Lung (tissue), 11 donors: ENCODE measurements at regions not wholly inside any gene's neighbourhood (a gene's known extent, or its start where the extent isn't known, plus 50 kb on each side); places are given as distances from the start of the nearest gene placed in this dataset.
A peak's percentile ranks its signal among the peaks of the same experiment; 100 is the strongest.

Source experiments
- ATAC-seq: fragments of 200-7000 bp; cut with Tn5 transposase; one replicate; pipeline ENCODE4 v1.9.1; 2020; ENCODE audit warnings: moderate number of reproducible peaks; ENCODE audit not compliant: insufficient read depth, low FRiP score
- DNase-seq, 3 donors: peaks; one replicate each; pipeline ENCODE4 v3.0.0-alpha.2; 2013 to 2017
- H3K27ac ChIP-seq, 2 donors: one replicate each; pipeline ENCODE4 v1.5.1; 2013; ENCODE audit warnings: mild to moderate bottlenecking in 2 of 2, moderate library complexity in 2 of 2, control low read depth in 1 of 2, inconsistent platforms in 1 of 2, low read depth in 1 of 2, low read length in 1 of 2
- H3K27me3 ChIP-seq, 3 donors: one replicate each; pipeline ENCODE4 v1.5.1; 2013; ENCODE audit warnings: low read length in 2 of 3; ENCODE audit not compliant: control insufficient read depth in 3 of 3, insufficient read depth in 3 of 3
- H3K36me3 ChIP-seq, 4 donors: one replicate each; pipeline ENCODE4 v1.5.1; 2013; ENCODE audit warnings: low read length in 4 of 4, mild to moderate bottlenecking in 1 of 4, moderate library complexity in 1 of 4; ENCODE audit not compliant: control insufficient read depth in 4 of 4, insufficient read depth in 4 of 4
- H3K4me1 ChIP-seq, 5 donors: one replicate each; pipeline ENCODE4 v1.5.1; 2013; ENCODE audit warnings: low read length in 5 of 5, mild to moderate bottlenecking in 2 of 5, moderate library complexity in 1 of 5; ENCODE audit not compliant: control insufficient read depth in 5 of 5, insufficient read depth in 5 of 5
- H3K4me3 ChIP-seq: one replicate; pipeline ENCODE4 v1.5.1; 2013; ENCODE audit warnings: mild to moderate bottlenecking, control low read depth, moderate library complexity
- H3K9ac ChIP-seq, 2 donors: one replicate each; pipeline ENCODE4 v1.5.1; 2013; ENCODE audit warnings: low read length in 2 of 2, control low read depth in 1 of 2; ENCODE audit not compliant: insufficient read depth in 1 of 2
- H3K9me3 ChIP-seq, 4 donors: one replicate each; pipeline ENCODE4 v1.5.1; 2013; ENCODE audit warnings: low read length in 3 of 4, mild to moderate bottlenecking in 1 of 4, moderate library complexity in 1 of 4; ENCODE audit not compliant: control insufficient read depth in 4 of 4, insufficient read depth in 3 of 4
- WGBS, 2 donors: extraction: QIAGEN DNeasy Blood & Tissue Kit; methylation state at CpG; one replicate each; pipeline ENCODE4 v1.1.7; 2013; 5-methylcytosine and 5-hydroxymethylcytosine counted together
- TF ChIP-seq, protein P1 (sequence below): IDR thresholded peaks from 2 replicates; pipeline ENCODE4 v1.5.1; 2012; ENCODE audit warnings: mild to moderate bottlenecking; ENCODE audit errors: control extremely low read depth, extremely low read depth
- donor health status: control.
- donor health status: control.
- donor health status: Bipolar disorder and iron deficiency.
- donor health status: healthy.
- donor health status: DM: yes; HTN: yes; CAD: no.

DNA sequence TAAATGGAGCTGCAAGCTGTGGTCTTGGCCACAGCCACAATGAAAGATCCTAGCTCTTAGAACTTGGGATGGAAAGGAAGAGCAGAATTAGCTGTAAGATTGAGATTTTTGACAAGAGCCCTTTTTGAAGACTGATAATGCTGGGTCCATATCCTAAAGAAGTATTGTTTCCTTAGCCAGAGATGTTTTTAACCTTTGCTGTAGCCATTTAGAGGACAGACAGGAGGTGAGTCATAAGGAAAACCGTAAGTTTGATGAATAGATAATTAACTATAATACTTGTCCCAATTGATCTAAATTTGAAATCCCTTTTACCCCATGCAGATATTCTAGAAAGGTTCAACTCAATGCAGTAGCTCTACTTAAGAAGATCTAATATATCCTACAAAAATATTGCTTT lies 213.7 kb downstream of the HTR1B start:
- DNase-seq (no peak), ATAC-seq (no peak)
- no peak overlapping the region for H3K27ac ChIP-seq
- H3K9ac ChIP-seq, result no peak overlapping the region
- H3K4me1 ChIP-seq, result peaks cover 0 to 2% (median 0%) of the 10 kb centered on the region in 5 donors
- no peaks in the 10 kb centered on the region for H3K36me3 ChIP-seq
- TF ChIP-seq, protein P1, sequence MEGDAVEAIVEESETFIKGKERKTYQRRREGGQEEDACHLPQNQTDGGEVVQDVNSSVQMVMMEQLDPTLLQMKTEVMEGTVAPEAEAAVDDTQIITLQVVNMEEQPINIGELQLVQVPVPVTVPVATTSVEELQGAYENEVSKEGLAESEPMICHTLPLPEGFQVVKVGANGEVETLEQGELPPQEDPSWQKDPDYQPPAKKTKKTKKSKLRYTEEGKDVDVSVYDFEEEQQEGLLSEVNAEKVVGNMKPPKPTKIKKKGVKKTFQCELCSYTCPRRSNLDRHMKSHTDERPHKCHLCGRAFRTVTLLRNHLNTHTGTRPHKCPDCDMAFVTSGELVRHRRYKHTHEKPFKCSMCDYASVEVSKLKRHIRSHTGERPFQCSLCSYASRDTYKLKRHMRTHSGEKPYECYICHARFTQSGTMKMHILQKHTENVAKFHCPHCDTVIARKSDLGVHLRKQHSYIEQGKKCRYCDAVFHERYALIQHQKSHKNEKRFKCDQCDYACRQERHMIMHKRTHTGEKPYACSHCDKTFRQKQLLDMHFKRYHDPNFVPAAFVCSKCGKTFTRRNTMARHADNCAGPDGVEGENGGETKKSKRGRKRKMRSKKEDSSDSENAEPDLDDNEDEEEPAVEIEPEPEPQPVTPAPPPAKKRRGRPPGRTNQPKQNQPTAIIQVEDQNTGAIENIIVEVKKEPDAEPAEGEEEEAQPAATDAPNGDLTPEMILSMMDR, result no peak
- no peaks in the 10 kb centered on the region for H3K27me3 ChIP-seq
- H3K4me3 ChIP-seq, result no peak overlapping the region
- H3K9me3 ChIP-seq, result peaks cover 0 to 5% (median 0%) of the 10 kb centered on the region in 4 donors
- WGBS, 2 donors, result 76 to 81% methylated on average over 1 of the region's 1 CpG

DNA sequence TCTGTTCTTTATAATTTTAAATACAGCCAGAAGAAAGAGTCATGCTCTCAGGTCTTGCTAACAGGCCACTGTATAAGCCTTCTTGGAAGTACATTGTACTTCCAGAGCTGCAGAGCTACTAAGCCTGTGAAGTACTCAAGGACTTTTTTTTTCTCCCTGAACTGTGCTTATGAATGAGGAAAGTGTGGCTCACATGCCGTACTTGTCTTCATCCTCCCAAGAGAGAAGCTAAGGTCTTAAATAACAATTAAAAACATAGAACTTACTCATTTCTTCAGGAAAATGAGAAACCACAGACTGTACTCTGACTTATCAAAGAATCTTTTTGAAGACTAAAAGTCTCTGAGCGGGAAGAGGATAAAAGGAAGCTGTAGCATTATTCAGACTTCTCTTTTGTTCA lies 218.3 kb downstream of the HTR1B start:
- TF ChIP-seq, protein P1, result no peak
- H3K27ac ChIP-seq, result no peak overlapping the region
- no peaks in the 10 kb centered on the region for H3K9me3 ChIP-seq
- 52 to 63% methylated on average over 2 of the region's 2 CpGs for WGBS, 2 donors
- no peak overlapping the region for H3K9ac ChIP-seq
- DNase-seq (peak in 1 of 3 donors; percentile 4), ATAC-seq (no peak)
- peaks cover 0 to 2% (median 0%) of the 10 kb centered on the region in 5 donors for H3K4me1 ChIP-seq
- no peak overlapping the region for H3K4me3 ChIP-seq
- no peaks in the 10 kb centered on the region for H3K27me3 ChIP-seq
- no peaks in the 10 kb centered on the region for H3K36me3 ChIP-seq

DNA sequence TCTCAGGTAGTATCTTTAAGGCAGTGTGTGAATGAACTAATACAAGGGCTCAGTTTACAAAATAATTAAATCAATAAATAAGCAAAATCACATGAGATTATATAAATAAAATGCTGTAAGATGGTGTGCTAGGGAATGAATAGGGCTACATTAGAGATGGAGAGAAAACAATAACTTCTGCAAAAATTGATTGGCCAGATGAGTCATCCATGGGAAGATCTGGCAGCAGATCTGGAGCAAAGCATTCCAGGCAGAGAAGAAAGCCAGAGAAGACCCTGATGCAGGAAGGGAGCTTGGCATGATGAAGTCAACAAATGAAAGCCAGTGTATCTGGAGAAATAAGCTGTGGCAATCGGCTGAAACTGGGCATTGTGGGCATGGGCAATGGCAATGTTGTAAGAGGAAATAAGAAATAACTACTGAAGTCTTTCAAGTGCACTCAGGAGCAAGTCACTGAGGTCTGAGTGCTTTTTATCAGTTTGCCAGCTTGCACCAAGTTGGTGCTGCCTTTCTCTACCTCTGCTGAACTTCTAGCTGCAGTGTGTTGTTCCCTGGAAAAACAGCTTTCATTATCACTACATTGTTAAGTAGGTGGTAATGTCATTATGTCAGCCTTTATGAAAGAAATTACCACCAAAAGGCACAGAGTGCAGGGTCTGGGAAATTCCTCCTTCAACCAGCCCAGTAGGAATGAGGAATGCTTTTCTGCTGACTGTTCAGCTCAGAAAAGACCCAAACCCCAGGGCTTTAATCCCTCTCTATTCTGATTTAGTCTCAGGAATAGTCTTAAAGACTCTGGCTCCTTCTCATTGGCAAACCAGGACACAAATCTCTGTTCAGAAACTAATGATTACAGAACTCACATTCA lies 231.6 kb downstream of the HTR1B start:
- TF ChIP-seq, protein P1, result no peak
- H3K9ac ChIP-seq, result no peak overlapping the region
- H3K27me3 ChIP-seq, result no peaks in the 10 kb centered on the region
- H3K4me3 ChIP-seq, result no peak overlapping the region
- no peak overlapping the region for H3K27ac ChIP-seq
- ATAC-seq (peak; percentile 72), DNase-seq (peak in 2 of 3 donors; percentile 13 to 33)
- no peaks in the 10 kb centered on the region for H3K36me3 ChIP-seq
- no peaks in the 10 kb centered on the region for H3K9me3 ChIP-seq
- 41 to 47% methylated on average over 1 of the region's 1 CpG for WGBS, 2 donors
- no peaks in the 10 kb centered on the region for H3K4me1 ChIP-seq
